SK-N-SH (cell line): ENCODE measurements at regions not wholly inside any gene's neighbourhood (a gene's known extent, or its start where the extent isn't known, plus 50 kb on each side); places are given as distances from the start of the nearest gene placed in this dataset.

Experiments
- CTCF ChIA-PET: fragments of 300-600, 350-600 bp; formaldehyde crosslinking; extraction: SDS; loops from one replicate; lab custom pipeline; 2021; lab: Yijun Ruan, JAX
- POLR2A ChIA-PET: fragments of 350-600 bp; sonication (Branson Sonifier 250); formaldehyde crosslinking; extraction: SDS; loops from one replicate; lab custom pipeline; 2020; ENCODE audit warnings: antibody characterized with exemption, inconsistent platforms; lab: Yijun Ruan, JAX
- DNase-seq: peaks from one replicate; pipeline ENCODE4 v3.0.0; 2012
- H2AFZ ChIP-seq: fragments of 200-600 bp; sonication (generic); 2 replicates; pipeline ENCODE4 v1.8.1; 2016; ENCODE audit warnings: antibody characterized with exemption, mild to moderate bottlenecking, low read depth
- H3F3A ChIP-seq: fragments of 200-600 bp; sonication (generic); replicated peaks from 2 replicates; pipeline ENCODE3; 2016; ENCODE audit warnings: antibody characterized with exemption, mild to moderate bottlenecking; ENCODE audit not compliant: insufficient read depth
- H3K27ac ChIP-seq, 2 experiments: fragments of 200-500 bp in 1 of 2; fragments of 200-600 bp in 1 of 2; sonication (Bioruptor generic) in 1 of 2; sonication (generic), shearing (Covaris generic) in 1 of 2; 2 replicates each; pipeline versions ENCODE4 v1.5.1 to v1.6.1; 2014 to 2016; ENCODE audit warnings: low read depth in 2 of 2, inconsistent platforms in 1 of 2, low read length in 1 of 2, mild to moderate bottlenecking in 1 of 2, mixed read lengths in 1 of 2
- H3K27me3 ChIP-seq: fragments of 200-600 bp; sonication (generic), shearing (Covaris generic); 2 replicates; pipeline ENCODE4 v1.6.1; 2016; ENCODE audit warnings: mixed run types; ENCODE audit not compliant: insufficient read depth
- H3K36me3 ChIP-seq, 2 experiments: fragments of 200-500 bp in 1 of 2; fragments of 200-600 bp in 1 of 2; sonication (Bioruptor generic) in 1 of 2; sonication (generic) in 1 of 2; replicated peaks in 1 of 2; 2 replicates each; pipeline versions ENCODE3 to v1.5.1; 2014 to 2016; ENCODE audit warnings: low read length in 1 of 2, mild to moderate bottlenecking in 1 of 2; ENCODE audit not compliant: insufficient read depth in 2 of 2, control insufficient read depth in 1 of 2
- H3K4me1 ChIP-seq, 2 experiments: fragments of 200-500 bp in 1 of 2; fragments of 200-600 bp in 1 of 2; sonication (Bioruptor generic) in 1 of 2; sonication (generic), shearing (Covaris generic) in 1 of 2; 2 replicates each; pipeline versions ENCODE4 v1.5.1 to v1.6.1; 2014 to 2016; ENCODE audit warnings: low read depth in 1 of 2, low read length in 1 of 2, mixed run types in 1 of 2; ENCODE audit not compliant: insufficient read depth in 2 of 2, control insufficient read depth in 1 of 2
- H3K4me2 ChIP-seq: fragments of 200-600 bp; sonication (generic), shearing (Covaris generic); 2 replicates; pipeline ENCODE4 v1.6.1; 2017; ENCODE audit warnings: mixed run types
- H3K4me3 ChIP-seq, 2 experiments: fragments of 200-500 bp in 1 of 2; fragments of 200-600 bp in 1 of 2; sonication (Bioruptor generic) in 1 of 2; sonication (generic), shearing (Covaris generic) in 1 of 2; 2 replicates each; pipeline versions ENCODE4 v1.5.1 to v1.8.1; 2014 to 2016; ENCODE audit warnings: low read depth in 2 of 2, inconsistent platforms in 1 of 2, low read length in 1 of 2, mild to moderate bottlenecking in 1 of 2, mixed read lengths in 1 of 2, moderate library complexity in 1 of 2
- H3K79me2 ChIP-seq: fragments of 200-600 bp; sonication (generic); 2 replicates; pipeline ENCODE4 v1.8.1; 2017; ENCODE audit warnings: mild to moderate bottlenecking; ENCODE audit not compliant: insufficient read depth
- H3K9ac ChIP-seq: fragments of 200-600 bp; sonication (generic); 2 replicates; pipeline ENCODE4 v1.6.1; 2017; ENCODE audit warnings: mixed run types
- H3K9me2 ChIP-seq: fragments of 200-600 bp; sonication (generic); 2 replicates; pipeline ENCODE4 v1.6.1; 2017; ENCODE audit warnings: mixed run types
- H3K9me3 ChIP-seq: fragments of 200-600 bp; sonication (generic); 2 replicates; pipeline ENCODE4 v1.6.1; 2017; ENCODE audit warnings: mixed run types, mild to moderate bottlenecking, moderate library complexity
- H4K20me1 ChIP-seq: fragments of 200-600 bp; sonication (generic); 2 replicates; pipeline ENCODE4 v1.6.1; 2017; ENCODE audit warnings: mild to moderate bottlenecking, mixed run types; ENCODE audit not compliant: insufficient read depth
- CHD2 ChIP-seq: fragments of 150-350 bp; IDR thresholded peaks from 2 replicates; pipeline ENCODE4 v1.6.1; 2018; ENCODE audit warnings: low read length; ENCODE audit not compliant: partially characterized antibody
- EP300 ChIP-seq, 2 experiments: IDR thresholded peaks; 2 replicates each; pipeline versions ENCODE4 v1.4.0 to v1.6.1; 2012; ENCODE audit warnings: borderline replicate concordance in 1 of 2, low read depth in 1 of 2, low read length in 1 of 2
- FOSL2 ChIP-seq: IDR thresholded peaks from 2 replicates; pipeline ENCODE4 v1.4.0; 2012; ENCODE audit warnings: low read depth, mild to moderate bottlenecking, moderate library complexity, borderline replicate concordance
- GABPA ChIP-seq: IDR thresholded peaks from 2 replicates; pipeline ENCODE4 v1.4.0; 2012; ENCODE audit warnings: low read depth, mild to moderate bottlenecking
- IRF3 ChIP-seq: fragments of 150-350 bp; IDR thresholded peaks from 2 replicates; pipeline ENCODE4 v1.6.1; 2016; ENCODE audit warnings: mild to moderate bottlenecking, low read depth, low read length
- MXI1 ChIP-seq: IDR thresholded peaks from 2 replicates; pipeline ENCODE4 v1.6.1; 2012; ENCODE audit warnings: mild to moderate bottlenecking, low read depth, low read length, improper control_type of control experiment
- NFIC ChIP-seq: IDR thresholded peaks from 2 replicates; pipeline ENCODE4 v1.4.0; 2012; ENCODE audit warnings: borderline replicate concordance
- NRF1 ChIP-seq: IDR thresholded peaks from 2 replicates; pipeline ENCODE4 v1.6.1; 2012; ENCODE audit warnings: low read depth, mild to moderate bottlenecking, low read length
- POLR2AphosphoS5 ChIP-seq: IDR thresholded peaks from 2 replicates; pipeline ENCODE4 v1.6.1; 2012; ENCODE audit warnings: low read depth, low read length
- RCOR1 ChIP-seq: fragments of 150-350 bp; IDR thresholded peaks from 2 replicates; pipeline ENCODE4 v1.6.1; 2017; ENCODE audit warnings: antibody characterized with exemption, low read length
- RFX5 ChIP-seq: IDR thresholded peaks from 2 replicates; pipeline ENCODE4 v1.6.1; 2012; ENCODE audit warnings: mild to moderate bottlenecking, improper control_type of control experiment, low read length
- SIN3A ChIP-seq: IDR thresholded peaks from 2 replicates; pipeline ENCODE4 v1.6.1; 2012; ENCODE audit warnings: low read depth, mild to moderate bottlenecking, low read length, moderate library complexity, borderline replicate concordance
- TAF1 ChIP-seq: IDR thresholded peaks from 2 replicates; pipeline ENCODE4 v1.6.1; 2012; ENCODE audit warnings: low read depth, mild to moderate bottlenecking, low read length, moderate library complexity, borderline replicate concordance
- TCF12 ChIP-seq: IDR thresholded peaks from 2 replicates; pipeline ENCODE4 v1.4.0; 2012
- WGBS: methylation state at CpG from one replicate; pipeline ENCODE4 v1.1.6; 2017; ENCODE audit warnings: low lambda C conversion rate; 5-methylcytosine and 5-hydroxymethylcytosine counted together
- TF ChIP-seq, protein P1 (sequence below): IDR thresholded peaks from 2 replicates; pipeline ENCODE4 v1.6.1; 2012; ENCODE audit warnings: mild to moderate bottlenecking, low read depth, low read length, moderate library complexity
- TF ChIP-seq, protein P2 (sequence below): fragments of 200-600 bp; sonication (generic); IDR thresholded peaks from 2 replicates; pipeline ENCODE4 v1.6.1; 2017; ENCODE audit warnings: antibody characterized with exemption, mild to moderate bottlenecking, moderate library complexity
- TF ChIP-seq, protein P3 (sequence below): IDR thresholded peaks from 2 replicates; pipeline ENCODE4; 2012
- TF ChIP-seq, protein P4 (sequence below): IDR thresholded peaks from 2 replicates; pipeline ENCODE4 v1.4.0; 2012; ENCODE audit warnings: low read depth, borderline replicate concordance
- TF ChIP-seq, protein P5 (sequence below): IDR thresholded peaks from 2 replicates; pipeline ENCODE4 v1.4.0; 2012; ENCODE audit warnings: low read depth

- no peaks in the 10 kb centered on the region for H3K4me1 ChIP-seq
- POLR2A ChIA-PET: no interaction called here
- CTCF ChIA-PET: interaction anchor here (1.2 kb wide), 1 partner anchor 12 kb away, joined by 4 read pairs; no protein-coding TSS in a partner anchor
- no peak overlapping the region for H3K4me2 ChIP-seq
- H3K36me3 ChIP-seq: no peaks in the 10 kb centered on the region
- H3K9me2 ChIP-seq: no peaks in the 10 kb centered on the region
- H3K4me3 ChIP-seq: no peak overlapping the region
- 73% methylated on average over 3 of the region's 3 CpGs for WGBS
- no peaks in the 10 kb centered on the region for H4K20me1 ChIP-seq
- no peaks in the 10 kb centered on the region for H3K79me2 ChIP-seq
- no peak for TF ChIP-seq NRF1
- no peak for TF ChIP-seq TCF12
- no peak for TF ChIP-seq TAF1
- no peak for TF ChIP-seq NFIC
- TF ChIP-seq FOSL2: no peak
- TF ChIP-seq RCOR1: no peak
- TF ChIP-seq CHD2: no peak
- TF ChIP-seq MXI1: no peak
- TF ChIP-seq IRF3: no peak
- TF ChIP-seq, protein P1, sequence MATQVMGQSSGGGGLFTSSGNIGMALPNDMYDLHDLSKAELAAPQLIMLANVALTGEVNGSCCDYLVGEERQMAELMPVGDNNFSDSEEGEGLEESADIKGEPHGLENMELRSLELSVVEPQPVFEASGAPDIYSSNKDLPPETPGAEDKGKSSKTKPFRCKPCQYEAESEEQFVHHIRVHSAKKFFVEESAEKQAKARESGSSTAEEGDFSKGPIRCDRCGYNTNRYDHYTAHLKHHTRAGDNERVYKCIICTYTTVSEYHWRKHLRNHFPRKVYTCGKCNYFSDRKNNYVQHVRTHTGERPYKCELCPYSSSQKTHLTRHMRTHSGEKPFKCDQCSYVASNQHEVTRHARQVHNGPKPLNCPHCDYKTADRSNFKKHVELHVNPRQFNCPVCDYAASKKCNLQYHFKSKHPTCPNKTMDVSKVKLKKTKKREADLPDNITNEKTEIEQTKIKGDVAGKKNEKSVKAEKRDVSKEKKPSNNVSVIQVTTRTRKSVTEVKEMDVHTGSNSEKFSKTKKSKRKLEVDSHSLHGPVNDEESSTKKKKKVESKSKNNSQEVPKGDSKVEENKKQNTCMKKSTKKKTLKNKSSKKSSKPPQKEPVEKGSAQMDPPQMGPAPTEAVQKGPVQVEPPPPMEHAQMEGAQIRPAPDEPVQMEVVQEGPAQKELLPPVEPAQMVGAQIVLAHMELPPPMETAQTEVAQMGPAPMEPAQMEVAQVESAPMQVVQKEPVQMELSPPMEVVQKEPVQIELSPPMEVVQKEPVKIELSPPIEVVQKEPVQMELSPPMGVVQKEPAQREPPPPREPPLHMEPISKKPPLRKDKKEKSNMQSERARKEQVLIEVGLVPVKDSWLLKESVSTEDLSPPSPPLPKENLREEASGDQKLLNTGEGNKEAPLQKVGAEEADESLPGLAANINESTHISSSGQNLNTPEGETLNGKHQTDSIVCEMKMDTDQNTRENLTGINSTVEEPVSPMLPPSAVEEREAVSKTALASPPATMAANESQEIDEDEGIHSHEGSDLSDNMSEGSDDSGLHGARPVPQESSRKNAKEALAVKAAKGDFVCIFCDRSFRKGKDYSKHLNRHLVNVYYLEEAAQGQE: no peak
- TF ChIP-seq GABPA: no peak
- TF ChIP-seq, all 33 proteins: peak for 0
- no peak for DNase-seq
- H3K9me3 ChIP-seq: no peaks in the 10 kb centered on the region
- H3F3A ChIP-seq: no peaks in the 10 kb centered on the region
- H3K27ac ChIP-seq: no peak overlapping the region
- H3K27me3 ChIP-seq: no peaks in the 10 kb centered on the region
- H2AFZ ChIP-seq: no peak overlapping the region
- no peak overlapping the region for H3K9ac ChIP-seq
These were observed 52.8 kb upstream of the ANO1 start for GRCh38 chr11:70025308-70025707.

DNA sequence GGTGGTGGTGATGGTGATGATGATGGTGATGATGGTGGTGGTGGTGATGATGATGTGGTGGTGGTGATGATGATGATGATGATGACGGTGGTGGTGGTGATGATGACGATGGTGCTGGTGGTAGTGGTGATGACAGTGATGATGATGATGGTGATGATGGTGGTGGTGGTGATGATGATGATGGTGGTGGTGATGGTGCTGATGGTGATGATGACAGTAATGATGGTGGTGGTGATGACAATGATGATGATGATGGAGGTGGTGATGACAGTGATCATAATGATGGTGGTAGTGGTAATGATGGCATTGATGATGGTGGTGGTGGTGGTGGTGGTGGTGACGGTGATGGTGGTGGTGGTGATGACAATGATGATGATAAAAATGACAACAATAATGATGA, 52.1 kb upstream of the ANO1 start:
- no peak overlapping the region for H2AFZ ChIP-seq
- no peaks in the 10 kb centered on the region for H3K36me3 ChIP-seq
- no peaks in the 10 kb centered on the region for H3K27me3 ChIP-seq
- no peaks in the 10 kb centered on the region for H3F3A ChIP-seq
- no peaks in the 10 kb centered on the region for H4K20me1 ChIP-seq
- H3K4me1 ChIP-seq: no peaks in the 10 kb centered on the region
- 72% methylated on average over 3 of the region's 3 CpGs for WGBS
- H3K4me3 ChIP-seq: no peak overlapping the region
- H3K9ac ChIP-seq: no peak overlapping the region
- H3K9me2 ChIP-seq: no peaks in the 10 kb centered on the region
- no peaks in the 10 kb centered on the region for H3K79me2 ChIP-seq
- ChIA-PET POLR2A (no interaction called here), CTCF (no interaction called here)
- H3K27ac ChIP-seq: no peak overlapping the region
- H3K4me2 ChIP-seq: no peak overlapping the region
- no peak for DNase-seq
- H3K9me3 ChIP-seq: no peaks in the 10 kb centered on the region
- TF ChIP-seq, protein P2, sequence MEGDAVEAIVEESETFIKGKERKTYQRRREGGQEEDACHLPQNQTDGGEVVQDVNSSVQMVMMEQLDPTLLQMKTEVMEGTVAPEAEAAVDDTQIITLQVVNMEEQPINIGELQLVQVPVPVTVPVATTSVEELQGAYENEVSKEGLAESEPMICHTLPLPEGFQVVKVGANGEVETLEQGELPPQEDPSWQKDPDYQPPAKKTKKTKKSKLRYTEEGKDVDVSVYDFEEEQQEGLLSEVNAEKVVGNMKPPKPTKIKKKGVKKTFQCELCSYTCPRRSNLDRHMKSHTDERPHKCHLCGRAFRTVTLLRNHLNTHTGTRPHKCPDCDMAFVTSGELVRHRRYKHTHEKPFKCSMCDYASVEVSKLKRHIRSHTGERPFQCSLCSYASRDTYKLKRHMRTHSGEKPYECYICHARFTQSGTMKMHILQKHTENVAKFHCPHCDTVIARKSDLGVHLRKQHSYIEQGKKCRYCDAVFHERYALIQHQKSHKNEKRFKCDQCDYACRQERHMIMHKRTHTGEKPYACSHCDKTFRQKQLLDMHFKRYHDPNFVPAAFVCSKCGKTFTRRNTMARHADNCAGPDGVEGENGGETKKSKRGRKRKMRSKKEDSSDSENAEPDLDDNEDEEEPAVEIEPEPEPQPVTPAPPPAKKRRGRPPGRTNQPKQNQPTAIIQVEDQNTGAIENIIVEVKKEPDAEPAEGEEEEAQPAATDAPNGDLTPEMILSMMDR: no peak
- TF ChIP-seq, protein P3, sequence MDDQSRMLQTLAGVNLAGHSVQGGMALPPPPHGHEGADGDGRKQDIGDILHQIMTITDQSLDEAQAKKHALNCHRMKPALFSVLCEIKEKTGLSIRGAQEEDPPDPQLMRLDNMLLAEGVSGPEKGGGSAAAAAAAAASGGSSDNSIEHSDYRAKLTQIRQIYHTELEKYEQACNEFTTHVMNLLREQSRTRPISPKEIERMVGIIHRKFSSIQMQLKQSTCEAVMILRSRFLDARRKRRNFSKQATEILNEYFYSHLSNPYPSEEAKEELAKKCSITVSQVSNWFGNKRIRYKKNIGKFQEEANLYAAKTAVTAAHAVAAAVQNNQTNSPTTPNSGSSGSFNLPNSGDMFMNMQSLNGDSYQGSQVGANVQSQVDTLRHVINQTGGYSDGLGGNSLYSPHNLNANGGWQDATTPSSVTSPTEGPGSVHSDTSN: no peak
- TF ChIP-seq POLR2AphosphoS5 (no peak), CHD2 (no peak), EP300 (IDR thresholded peaks at IDR 0.05; ENCODE audit: borderline replicate concordance in 1 of 2, low read depth in 1 of 2, low read length in 1 of 2) (no peak), SIN3A (no peak), RFX5 (no peak)
- TF ChIP-seq, protein P4, sequence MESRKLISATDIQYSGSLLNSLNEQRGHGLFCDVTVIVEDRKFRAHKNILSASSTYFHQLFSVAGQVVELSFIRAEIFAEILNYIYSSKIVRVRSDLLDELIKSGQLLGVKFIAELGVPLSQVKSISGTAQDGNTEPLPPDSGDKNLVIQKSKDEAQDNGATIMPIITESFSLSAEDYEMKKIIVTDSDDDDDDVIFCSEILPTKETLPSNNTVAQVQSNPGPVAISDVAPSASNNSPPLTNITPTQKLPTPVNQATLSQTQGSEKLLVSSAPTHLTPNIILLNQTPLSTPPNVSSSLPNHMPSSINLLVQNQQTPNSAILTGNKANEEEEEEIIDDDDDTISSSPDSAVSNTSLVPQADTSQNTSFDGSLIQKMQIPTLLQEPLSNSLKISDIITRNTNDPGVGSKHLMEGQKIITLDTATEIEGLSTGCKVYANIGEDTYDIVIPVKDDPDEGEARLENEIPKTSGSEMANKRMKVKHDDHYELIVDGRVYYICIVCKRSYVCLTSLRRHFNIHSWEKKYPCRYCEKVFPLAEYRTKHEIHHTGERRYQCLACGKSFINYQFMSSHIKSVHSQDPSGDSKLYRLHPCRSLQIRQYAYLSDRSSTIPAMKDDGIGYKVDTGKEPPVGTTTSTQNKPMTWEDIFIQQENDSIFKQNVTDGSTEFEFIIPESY: no peak
- TF ChIP-seq, protein P5, sequence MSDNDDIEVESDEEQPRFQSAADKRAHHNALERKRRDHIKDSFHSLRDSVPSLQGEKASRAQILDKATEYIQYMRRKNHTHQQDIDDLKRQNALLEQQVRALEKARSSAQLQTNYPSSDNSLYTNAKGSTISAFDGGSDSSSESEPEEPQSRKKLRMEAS: no peak
